ENCODE measurements at regions not wholly inside any gene's neighbourhood (a gene's known extent, or its start where the extent isn't known, plus 50 kb on each side); places are given as distances from the start of the nearest gene placed in this dataset.

DNA sequence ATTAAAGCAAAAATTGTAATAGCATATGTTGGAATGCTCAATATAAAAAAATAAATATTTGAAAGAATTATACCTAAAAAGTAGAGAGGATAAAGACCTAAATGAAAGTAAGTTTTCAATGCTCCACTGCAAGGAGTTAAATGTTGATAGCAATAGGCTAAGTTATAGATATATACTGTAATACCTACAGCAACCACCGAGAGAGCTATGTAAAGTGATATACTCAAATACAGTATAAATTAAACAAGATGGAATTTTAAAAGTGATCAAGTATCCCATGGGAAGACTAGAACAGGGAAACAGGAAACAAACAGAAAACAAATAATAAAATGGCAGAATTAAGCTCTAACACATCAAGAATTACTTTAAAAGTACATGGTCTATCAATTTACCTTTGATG, 73.9 kb downstream of the CASP3 start:
- no peak for DNase-seq (ENCODE audit: low read depth)

- no peak for DNase-seq (ENCODE audit: low read depth)
Measured at GRCh38 chr4:184574861-184575260, 74.4 kb downstream of the CASP3 start.

DNA sequence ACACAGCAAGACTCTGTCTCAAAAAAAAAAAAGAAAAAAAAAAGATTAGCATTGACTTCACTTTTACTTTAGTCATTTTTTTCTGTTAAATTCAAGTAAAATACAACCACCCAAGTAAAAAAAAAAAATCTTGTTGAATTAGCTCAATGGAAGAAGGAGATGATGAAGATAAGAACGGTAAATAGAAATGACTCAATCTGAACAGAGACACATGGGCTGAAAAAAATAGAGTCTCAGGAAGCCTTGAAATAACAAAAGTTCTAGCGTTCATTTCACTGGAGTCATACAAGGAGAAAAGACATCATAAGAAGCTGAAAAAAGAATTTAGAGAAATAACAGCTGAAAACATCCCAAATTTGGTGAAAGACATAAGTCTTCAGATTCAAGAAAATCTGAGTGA, 75.5 kb downstream of the CASP3 start:
- no peak for DNase-seq (ENCODE audit: low read depth)

GRCh38 chr4:184568770-184569169, 80.5 kb downstream of the CASP3 start:
- DNase-seq (ENCODE audit: low read depth), result no peak

DNA sequence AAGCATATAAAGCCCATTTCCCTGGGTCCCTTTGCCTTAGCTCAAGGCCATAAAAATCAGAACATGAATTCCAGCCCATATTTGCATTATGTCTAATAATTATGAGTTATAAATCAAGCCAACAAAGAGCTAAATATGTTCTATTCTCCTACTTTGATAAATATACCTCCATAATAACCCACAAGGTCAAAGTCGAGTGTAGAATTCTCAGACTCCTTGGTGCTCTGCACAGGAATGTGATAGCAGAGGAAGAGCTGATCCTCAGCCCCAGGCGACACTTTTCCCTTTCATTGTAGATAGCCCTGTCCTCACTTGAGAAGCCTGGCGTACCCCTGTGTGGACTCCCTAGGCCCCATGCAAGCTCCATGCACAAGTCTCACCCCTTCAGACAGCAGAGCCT, 85.6 kb downstream of the CASP3 start:
- DNase-seq (ENCODE audit: low read depth), result no peak

GRCh38 chr4:184558996-184559395, 84.6 kb upstream of the IRF2 start:
- no peak for DNase-seq (ENCODE audit: low read depth)

DNA sequence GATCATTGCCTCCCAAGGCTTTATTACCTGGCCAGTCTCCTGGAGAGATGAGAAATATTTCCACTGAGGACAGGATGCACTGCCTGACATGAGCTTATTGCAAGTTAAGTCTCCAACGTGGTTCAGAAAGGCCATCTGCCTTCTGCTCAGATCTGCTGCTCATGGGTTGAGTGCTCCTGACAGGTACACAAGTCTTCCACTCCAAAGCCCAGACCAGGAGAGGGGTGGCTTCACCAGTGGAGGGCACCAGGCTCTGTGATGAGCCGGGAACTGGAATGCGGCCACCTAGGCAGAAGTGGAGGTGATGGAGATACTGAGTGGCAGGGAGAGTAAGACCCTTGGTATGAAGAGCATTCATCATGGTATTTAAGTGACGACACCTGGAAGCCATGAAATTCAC, 79.5 kb upstream of the IRF2 start:
- DNase-seq (ENCODE audit: low read depth), result no peak

DNA sequence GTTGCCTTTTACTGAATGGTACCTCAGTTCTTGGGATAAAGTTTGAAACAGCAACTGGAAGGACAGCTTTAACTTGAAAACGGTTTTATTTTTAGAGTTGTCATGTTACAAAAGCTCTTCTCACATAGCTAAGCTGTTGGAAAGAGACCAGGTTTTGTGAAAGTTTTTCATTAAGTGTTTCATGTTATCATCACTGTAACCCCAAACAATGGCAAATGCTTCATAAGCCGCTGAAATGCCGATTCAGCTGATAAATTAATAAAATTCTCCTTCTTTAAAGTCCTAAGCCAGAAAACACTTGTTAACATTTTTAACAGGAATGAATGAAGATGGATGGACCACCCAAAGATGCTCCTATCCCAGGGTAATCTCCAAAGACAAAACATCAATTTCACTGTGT, 76.1 kb upstream of the IRF2 start:
- no peak for DNase-seq (ENCODE audit: low read depth)

DNA sequence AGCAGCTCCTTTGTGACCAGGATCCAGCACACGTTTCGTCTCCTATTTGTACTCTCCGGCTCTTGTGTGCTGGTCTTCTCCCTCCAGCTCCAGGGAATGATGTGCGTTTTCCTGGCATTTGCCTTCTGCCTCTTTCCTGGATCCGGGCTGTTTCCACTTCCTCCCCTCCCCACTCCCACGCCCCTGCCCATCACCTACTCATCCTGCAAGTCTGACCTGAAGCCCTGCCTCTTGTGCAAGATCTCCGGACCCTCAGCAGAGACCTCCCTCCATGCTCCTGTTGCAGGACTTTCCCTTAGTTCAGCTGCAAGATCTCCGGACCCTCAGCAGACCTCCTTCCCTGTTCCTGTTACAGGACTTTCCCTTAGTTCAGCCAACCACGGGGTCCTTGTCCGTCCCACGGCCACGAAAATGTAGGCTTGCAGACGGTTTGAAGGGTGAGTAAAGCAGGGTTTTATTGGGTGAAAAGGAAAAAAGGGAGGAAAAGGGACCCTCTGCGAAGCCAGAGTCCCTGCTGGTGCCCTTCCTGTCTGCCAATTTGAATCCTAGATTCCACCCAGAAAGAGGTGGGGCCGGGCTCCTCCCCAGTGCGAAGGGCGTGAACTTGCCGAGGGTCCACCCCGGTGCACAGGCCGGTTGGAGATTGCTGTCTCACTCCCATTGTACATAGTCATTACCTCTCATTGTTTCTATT, 74.4 kb upstream of the IRF2 start:
- DNase-seq (ENCODE audit: low read depth), result no peak

- DNase-seq (ENCODE audit: low read depth), result no peak
Measured at GRCh38 chr4:184548316-184548647, 73.9 kb upstream of the IRF2 start.

DNA sequence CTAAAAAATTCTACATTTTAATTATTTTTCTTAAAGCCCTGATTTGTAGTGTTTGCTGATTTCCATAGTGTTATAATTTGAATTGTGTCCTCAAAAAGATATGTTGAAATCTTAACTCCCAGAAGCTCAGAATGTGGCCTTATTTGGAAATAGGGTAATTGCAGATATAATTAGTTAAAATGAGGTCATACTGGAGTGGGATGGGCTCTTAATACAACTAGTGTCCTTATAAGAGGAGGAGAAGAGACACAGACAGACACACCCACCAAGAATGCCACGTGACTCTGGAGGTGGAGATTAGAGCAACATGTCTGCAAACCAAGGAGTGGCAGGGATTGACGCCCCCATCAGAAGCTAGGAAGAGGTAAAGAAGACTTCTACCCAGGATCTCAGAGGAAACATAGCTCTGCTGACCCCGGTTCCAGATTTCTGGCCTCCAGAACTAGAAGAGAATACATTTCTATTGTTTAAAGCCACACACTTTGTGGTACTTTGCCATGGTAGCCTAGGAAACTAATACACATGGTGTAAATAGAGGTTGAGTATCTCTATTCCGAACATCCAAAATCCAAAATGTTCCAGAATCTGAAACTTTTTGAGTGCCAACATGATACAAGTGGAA, 70.5 kb upstream of the IRF2 start:
- DNase-seq (ENCODE audit: low read depth), result no peak

DNA sequence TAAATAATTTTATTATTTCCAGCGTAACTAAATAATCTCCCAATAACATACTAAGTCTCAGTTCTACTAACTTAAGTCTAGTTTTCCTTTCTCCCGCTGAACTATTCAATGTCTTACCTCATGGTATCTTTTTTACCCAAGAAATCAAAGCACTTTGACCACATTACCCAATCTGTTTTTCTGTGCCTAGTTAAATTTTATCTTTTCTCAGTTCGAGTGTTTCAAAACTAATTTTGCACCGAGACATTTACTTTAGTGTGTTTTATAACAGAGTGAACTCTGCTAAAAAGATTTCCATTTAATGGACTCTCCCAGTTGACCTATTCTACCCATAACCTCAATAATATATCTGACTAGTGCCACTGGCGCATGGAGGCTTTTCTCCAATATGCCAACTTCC, 67.6 kb upstream of the IRF2 start:
- DNase-seq (ENCODE audit: low read depth), result no peak

GRCh38 chr4:184540307-184540706, 66.0 kb upstream of the IRF2 start:
- DNase-seq (ENCODE audit: low read depth), result no peak

GRCh38 chr4:184538023-184538599, 63.8 kb upstream of the IRF2 start:
- peak; percentile 25 for DNase-seq (ENCODE audit: low read depth)

DNA sequence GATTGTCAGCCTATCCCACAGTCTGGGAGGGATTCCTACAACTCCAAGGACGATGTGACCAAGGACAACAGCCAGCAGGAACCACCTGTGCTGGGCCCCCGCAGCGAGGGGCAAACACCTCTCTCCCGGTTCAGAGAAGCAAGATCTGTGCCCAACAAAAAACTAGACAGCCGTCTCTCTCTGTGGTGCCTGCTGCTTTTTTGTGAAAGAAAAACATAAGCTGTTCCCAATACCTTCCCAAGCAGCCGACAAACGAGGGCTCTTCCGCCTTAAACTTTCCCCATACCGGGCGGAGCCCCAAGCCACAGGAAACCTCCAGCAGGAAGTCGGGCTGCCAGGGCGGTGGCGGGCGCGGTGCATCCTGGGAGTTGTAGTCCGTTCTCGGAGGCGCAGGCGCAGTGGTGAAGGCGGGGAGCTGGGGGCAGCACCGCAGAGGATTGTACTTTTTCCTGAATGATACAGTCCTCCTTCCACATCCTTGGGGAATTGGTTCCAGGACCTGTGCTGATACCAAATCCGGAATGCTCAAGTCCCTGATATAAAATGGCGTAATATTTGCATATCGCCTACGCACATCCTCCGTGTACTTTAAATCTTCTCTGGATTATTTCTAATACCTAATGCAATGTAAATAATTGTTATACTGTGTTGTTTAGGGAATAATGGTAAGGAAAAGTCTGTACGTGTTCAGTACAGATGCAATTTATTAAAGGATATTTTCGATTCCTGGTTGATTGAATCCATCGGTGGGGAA, 63.1 kb upstream of the IRF2 start:
- DNase-seq (ENCODE audit: low read depth), result peak; percentile 86

- DNase-seq (ENCODE audit: low read depth), result no peak
Measured at GRCh38 chr4:184536881-184537248, 62.5 kb upstream of the IRF2 start.

- no peak for DNase-seq (ENCODE audit: low read depth)
Measured at GRCh38 chr4:184536065-184536880, 61.9 kb upstream of the IRF2 start.

DNA sequence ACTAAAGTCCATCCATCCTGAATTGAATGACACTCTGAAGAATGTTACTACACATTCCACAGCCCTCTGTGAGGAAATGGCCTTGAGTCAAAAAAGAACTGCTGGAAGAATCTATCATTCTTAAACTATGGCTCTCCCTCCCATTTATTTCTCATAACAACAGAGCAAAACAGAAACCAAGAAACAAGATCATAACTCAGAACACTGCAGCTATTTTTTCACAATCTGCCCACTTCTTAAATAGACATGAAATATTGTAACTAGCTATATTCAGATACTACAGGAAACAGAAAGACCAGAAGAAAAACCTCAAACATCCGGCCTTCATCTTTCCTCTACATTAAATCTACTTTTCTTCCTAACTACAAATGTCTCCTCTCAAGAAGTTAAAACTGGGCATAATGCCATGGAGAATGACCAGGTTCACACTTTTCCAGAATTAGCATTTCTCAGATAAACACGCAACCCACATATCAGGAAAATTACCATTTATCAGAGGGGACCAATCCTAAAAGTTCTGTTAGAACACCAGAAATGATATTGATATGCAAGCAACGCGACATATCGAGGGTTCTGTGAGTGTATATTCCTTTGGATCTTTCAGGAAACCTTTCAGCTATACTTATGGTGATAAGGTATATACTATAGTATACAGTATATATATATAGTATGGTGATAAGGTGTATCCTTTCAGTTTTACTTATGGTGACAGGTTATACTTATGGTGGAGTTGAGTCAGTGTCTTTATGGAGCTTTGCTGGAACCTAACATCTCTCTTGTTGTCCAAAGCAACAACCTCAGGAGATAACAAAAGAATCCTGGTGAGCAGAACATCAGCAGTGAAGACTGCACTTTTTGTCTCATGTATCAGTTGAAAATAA, 60.4 kb upstream of the IRF2 start:
- DNase-seq (ENCODE audit: low read depth), result no peak

DNA sequence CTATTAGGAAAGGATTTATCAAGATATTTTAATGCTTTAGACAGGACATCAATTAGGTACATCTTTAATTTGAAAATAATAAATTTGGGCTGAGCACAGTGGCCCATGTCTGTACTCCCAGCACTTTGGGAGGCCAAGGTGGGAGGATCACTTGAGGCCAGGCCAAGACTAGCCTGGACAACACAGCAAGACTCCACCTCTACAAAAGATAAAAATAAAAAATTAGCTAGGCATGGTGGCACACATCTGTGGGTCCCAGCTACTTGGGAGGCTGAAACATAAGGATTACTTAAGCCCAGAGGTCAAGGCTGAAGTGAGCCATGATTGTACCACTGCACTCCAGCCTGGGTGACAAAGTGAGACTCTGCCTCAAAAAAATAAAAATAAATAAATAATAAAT, 59.6 kb upstream of the IRF2 start:
- DNase-seq (ENCODE audit: low read depth), result no peak

DNA sequence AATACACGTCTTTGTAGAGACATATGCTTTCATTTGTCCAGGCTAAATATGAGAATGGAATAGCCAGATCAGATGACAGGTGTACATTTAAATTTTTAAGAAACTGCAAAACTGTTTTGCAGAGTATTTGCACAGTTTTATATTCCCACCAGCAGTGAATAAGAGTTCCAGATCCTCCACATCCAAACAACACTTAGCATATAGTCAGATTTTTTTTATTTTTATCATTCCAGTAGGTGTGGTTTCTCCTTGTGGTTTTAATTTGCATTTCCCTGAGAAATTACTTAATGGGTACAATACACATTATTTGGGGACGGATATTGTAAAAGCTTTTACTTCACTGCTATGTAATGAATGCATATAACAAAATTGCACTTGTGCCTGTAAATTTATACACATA, 56.7 kb upstream of the IRF2 start:
- DNase-seq (ENCODE audit: low read depth), result no peak

DNA sequence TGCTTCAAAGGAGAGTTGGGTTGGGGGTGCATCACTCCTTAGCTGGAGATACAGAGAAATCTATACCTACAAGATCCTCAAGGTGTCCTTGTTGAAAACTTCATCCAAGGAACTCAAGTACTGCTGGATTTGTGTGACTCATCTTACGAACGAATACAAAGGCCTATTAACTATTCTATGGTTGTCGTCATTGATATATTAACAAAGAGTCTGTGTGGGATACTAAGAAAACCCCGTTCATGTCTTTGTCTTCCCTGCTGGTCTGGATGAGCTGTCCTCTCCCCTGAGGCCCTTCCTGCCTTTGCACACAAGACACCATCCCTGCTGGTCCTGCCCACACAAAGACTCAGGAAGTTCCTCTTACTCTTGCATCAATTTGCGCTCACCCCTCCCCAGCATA, 54.9 kb upstream of the IRF2 start:
- no peak for DNase-seq (ENCODE audit: low read depth)
